ENCODE measurements at regions not wholly inside any gene's neighbourhood (a gene's known extent, or its start where the extent isn't known, plus 50 kb on each side); places are given as distances from the start of the nearest gene placed in this dataset.

DNA sequence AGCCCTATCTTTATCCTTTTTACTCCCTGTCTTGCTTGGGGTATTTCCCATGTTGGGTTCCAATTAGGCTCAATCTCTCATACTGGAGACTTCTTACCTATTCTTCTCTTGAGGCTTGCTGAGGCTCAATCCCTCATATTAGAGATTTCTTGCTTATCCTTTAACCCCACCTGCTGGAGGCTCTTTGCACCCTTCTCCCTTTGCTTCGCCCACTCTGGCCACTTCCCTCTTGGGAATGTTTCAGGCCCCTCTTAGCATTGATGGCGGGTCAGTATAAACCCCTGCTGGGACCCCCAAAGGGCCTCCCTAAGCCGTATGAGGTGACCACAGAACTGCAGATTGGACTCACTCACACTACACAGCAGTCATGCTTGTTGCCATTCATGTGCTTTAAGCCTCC, 69.3 kb upstream of the CDK20 start:
- Mint-ChIP-seq H3K27me3 (ENCODE audit: low read depth) (peaks cover 8% of the 10 kb centered on the region), H3K36me3 (peaks cover 35% of the 10 kb centered on the region), H3K9me3 (peaks cover 34% of the 10 kb centered on the region), H3K4me3 (no peak overlapping the region), H3K27ac (no peak overlapping the region), H3K4me1 (peaks cover 32% of the 10 kb centered on the region)
- no peak for TF ChIP-seq MLX (CRISPR knock-in tag; IDR thresholded peaks at IDR 0.05)
- TF ChIP-seq E2F4 (CRISPR knock-in tag; IDR thresholded peaks at IDR 0.05; ENCODE audit: borderline replicate concordance, low read depth), result no peak
- no peak for TF ChIP-seq NFE2L1 (CRISPR knock-in tag; IDR thresholded peaks at IDR 0.05)
- no peak for TF ChIP-seq ZNF232 (CRISPR knock-in tag; IDR thresholded peaks at IDR 0.05)
- no peak for TF ChIP-seq ZNF423 (CRISPR knock-in tag; IDR thresholded peaks at IDR 0.05)
- no peak for TF ChIP-seq MYBL2 (CRISPR knock-in tag; IDR thresholded peaks at IDR 0.05)
- TF ChIP-seq TP53 (CRISPR knock-in tag; IDR thresholded peaks at IDR 0.05), result no peak
- TF ChIP-seq ERG (CRISPR knock-in tag; IDR thresholded peaks at IDR 0.05), result no peak
- no peak for TF ChIP-seq PRRX2 (CRISPR knock-in tag; IDR thresholded peaks at IDR 0.05)
- TF ChIP-seq SMAD4 (CRISPR knock-in tag; IDR thresholded peaks at IDR 0.05), result no peak
- TF ChIP-seq, protein P1, sequence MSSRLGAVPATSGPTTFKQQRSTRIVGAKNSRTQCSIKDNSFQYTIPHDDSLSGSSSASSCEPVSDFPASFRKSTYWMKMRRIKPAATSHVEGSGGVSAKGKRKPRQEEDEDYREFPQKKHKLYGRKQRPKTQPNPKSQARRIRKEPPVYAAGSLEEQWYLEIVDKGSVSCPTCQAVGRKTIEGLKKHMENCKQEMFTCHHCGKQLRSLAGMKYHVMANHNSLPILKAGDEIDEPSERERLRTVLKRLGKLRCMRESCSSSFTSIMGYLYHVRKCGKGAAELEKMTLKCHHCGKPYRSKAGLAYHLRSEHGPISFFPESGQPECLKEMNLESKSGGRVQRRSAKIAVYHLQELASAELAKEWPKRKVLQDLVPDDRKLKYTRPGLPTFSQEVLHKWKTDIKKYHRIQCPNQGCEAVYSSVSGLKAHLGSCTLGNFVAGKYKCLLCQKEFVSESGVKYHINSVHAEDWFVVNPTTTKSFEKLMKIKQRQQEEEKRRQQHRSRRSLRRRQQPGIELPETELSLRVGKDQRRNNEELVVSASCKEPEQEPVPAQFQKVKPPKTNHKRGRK (CRISPR knock-in tag; IDR thresholded peaks at IDR 0.05; ENCODE audit: borderline replicate concordance), result no peak
- TF ChIP-seq TCF7 (CRISPR knock-in tag; IDR thresholded peaks at IDR 0.05; ENCODE audit: low read depth), result no peak
- TF ChIP-seq RORB (CRISPR knock-in tag; IDR thresholded peaks at IDR 0.05), result no peak
- ChIA-PET CTCF (no interaction called here), POLR2A (no interaction called here)
- no peak for ATAC-seq
- no peak for DNase-seq (ENCODE audit: low spot score)

GRCh38 chr9:88041447-88041846, 67.1 kb upstream of the CDK20 start:
- H3K27ac Mint-ChIP-seq, result no peak overlapping the region
- peak; percentile 56 for ATAC-seq
- TF ChIP-seq EMX1 (CRISPR knock-in tag; IDR thresholded peaks at IDR 0.05), result no peak
- peak; percentile 29; the same call in 1 of the 2 replicates for TF ChIP-seq CTCF (IDR thresholded peaks at IDR 0.05)

DNA sequence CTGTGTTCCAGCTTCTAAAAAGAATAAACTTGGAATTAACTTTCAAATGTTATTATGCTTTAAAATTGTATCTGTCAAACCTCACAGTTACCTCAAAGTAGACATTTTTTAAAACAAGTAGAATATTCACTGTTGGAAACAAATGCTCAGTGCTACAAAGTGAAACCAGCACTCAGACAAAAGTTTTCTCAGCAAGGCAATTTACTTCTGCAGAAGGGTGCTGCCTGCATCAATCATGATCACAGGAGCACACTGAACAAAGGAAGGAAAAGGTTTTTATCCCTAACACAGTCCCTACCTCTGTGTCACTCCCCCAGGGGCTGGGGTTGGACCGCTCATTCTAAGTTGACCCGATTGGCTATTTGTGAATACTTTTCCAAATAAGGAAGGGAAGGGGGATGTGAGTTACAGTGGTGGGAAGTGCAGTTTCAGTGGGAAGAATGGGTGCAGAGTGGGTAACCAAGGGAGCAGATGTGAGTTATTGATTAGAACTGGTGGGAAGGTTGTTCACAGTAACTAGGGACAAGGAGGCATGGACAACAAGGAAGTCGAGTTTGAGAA, 63.0 kb upstream of the CDK20 start:
- CTCF ChIA-PET, result interaction anchor here (1.2 to 1.6 kb wide), 2 partner anchors 12 to 623 kb away, joined by 3 to 5 read pairs; no protein-coding TSS in a partner anchor
- POLR2A ChIA-PET, result interaction anchor here (0.6 kb wide), 1 partner anchor 9 kb away, joined by 4 read pairs; no protein-coding TSS in a partner anchor
- peaks cover 9% of the 10 kb centered on the region for H3K4me1 Mint-ChIP-seq
- no peak overlapping the region for H3K4me3 Mint-ChIP-seq
- peaks cover 38% of the 10 kb centered on the region for H3K9me3 Mint-ChIP-seq
- H3K27ac Mint-ChIP-seq, result no peak overlapping the region
- H3K27me3 Mint-ChIP-seq (ENCODE audit: low read depth), result no peaks in the 10 kb centered on the region; the same call in 1 of the 2 replicates
- DNase-seq (ENCODE audit: low spot score) (no peak), ATAC-seq (peak; percentile 30; the same call in 1 of the 2 replicates)
- peaks cover 40% of the 10 kb centered on the region for H3K36me3 Mint-ChIP-seq
- no peak for TF ChIP-seq NR3C1 (CRISPR knock-in tag; conservative IDR thresholded peaks at IDR 0.05; ENCODE audit: low read depth)
- no peak for TF ChIP-seq ESRRA (CRISPR knock-in tag; IDR thresholded peaks at IDR 0.05; ENCODE audit: borderline replicate concordance)
- no peak for TF ChIP-seq NR1H2 (CRISPR knock-in tag; IDR thresholded peaks at IDR 0.05)
- no peak for TF ChIP-seq ZNF121 (CRISPR knock-in tag; IDR thresholded peaks at IDR 0.05)
- TF ChIP-seq IRF2 (CRISPR knock-in tag; IDR thresholded peaks at IDR 0.05; ENCODE audit: borderline replicate concordance, low read depth), result no peak
- TF ChIP-seq HMGA2 (CRISPR knock-in tag; IDR thresholded peaks at IDR 0.05), result no peak
- TF ChIP-seq, protein P1 (CRISPR knock-in tag; IDR thresholded peaks at IDR 0.05; ENCODE audit: borderline replicate concordance), result no peak
- no peak for TF ChIP-seq PRRX2 (CRISPR knock-in tag; IDR thresholded peaks at IDR 0.05)
- TF ChIP-seq ELF4 (CRISPR knock-in tag; IDR thresholded peaks at IDR 0.05; ENCODE audit: low read depth), result no peak

More at GRCh38 chr9:88041447-88041846, 67.1 kb upstream of the CDK20 start:
- peaks cover 53% of the 10 kb centered on the region for H3K9me3 Mint-ChIP-seq
- H3K36me3 Mint-ChIP-seq, result peaks cover 54% of the 10 kb centered on the region
- POLR2A ChIA-PET, result no interaction called here
- H3K27me3 Mint-ChIP-seq (ENCODE audit: low read depth), result peaks cover 8% of the 10 kb centered on the region
- H3K4me1 Mint-ChIP-seq, result peaks cover 23% of the 10 kb centered on the region
- no peak for DNase-seq (ENCODE audit: low spot score)
- CTCF ChIA-PET, result interaction anchor here (0.6 to 3.4 kb wide), 16 partner anchors 9 to 207 kb away, joined by 3 to 31 read pairs (median 5); partner anchors contain the start of genes CDK20 and SPATA31E1
- H3K4me3 Mint-ChIP-seq, result no peak overlapping the region
